BE2C (cell line): ENCODE measurements at regions not wholly inside any gene's neighbourhood (a gene's known extent, or its start where the extent isn't known, plus 50 kb on each side); places are given as distances from the start of the nearest gene placed in this dataset.

Source experiments
- DNase-seq: peaks from one replicate; pipeline ENCODE4 v3.0.0-alpha.2; 2020
- H3K27me3 ChIP-seq: fragments of 250-450 bp; sonication (Bioruptor Pico); 2 replicates; pipeline ENCODE4 v1.5.1; 2020; ENCODE audit warnings: mild to moderate bottlenecking
- H3K36me3 ChIP-seq: fragments of 250-450 bp; sonication (Bioruptor Pico); 2 replicates; pipeline ENCODE4 v1.5.1; 2020; ENCODE audit warnings: mild to moderate bottlenecking
- H3K4me1 ChIP-seq: fragments of 250-450 bp; sonication (Bioruptor Pico); 2 replicates; pipeline ENCODE4 v1.5.1; 2020
- H3K4me3 ChIP-seq: 2 replicates; pipeline ENCODE4 v1.5.1; 2011; ENCODE audit warnings: low read depth, low read length
- H3K9me3 ChIP-seq: fragments of 250-450 bp; sonication (Bioruptor Pico); 2 replicates; pipeline ENCODE4 v1.5.1; 2020
- CTCF ChIP-seq: IDR thresholded peaks from 2 replicates; pipeline ENCODE4 v1.5.1; 2012; ENCODE audit warnings: mild to moderate bottlenecking, low read depth, low read length

GRCh38 chr4:130172156-130172555 is 1076.2 kb downstream of the C4orf33 start:
- Histone ChIP-seq H3K4me3 (no peak overlapping the region), H3K27me3 (no peaks in the 10 kb centered on the region), H3K4me1 (no peaks in the 10 kb centered on the region), H3K9me3 (no peaks in the 10 kb centered on the region), H3K36me3 (no peaks in the 10 kb centered on the region)
- DNase-seq, result no peak
- no peak for TF ChIP-seq CTCF

- no peak for DNase-seq
- H3K27me3 ChIP-seq, result no peaks in the 10 kb centered on the region
- no peaks in the 10 kb centered on the region; the same call in 1 of the 2 replicates for H3K4me1 ChIP-seq
- H3K4me3 ChIP-seq, result no peak overlapping the region
- TF ChIP-seq CTCF, result no peak
- H3K36me3 ChIP-seq, result no peaks in the 10 kb centered on the region
- H3K9me3 ChIP-seq, result no peaks in the 10 kb centered on the region
Observed at GRCh38 chr4:130178106-130178505, 1082.2 kb downstream of the C4orf33 start.

- no peak overlapping the region for H3K4me3 ChIP-seq
Observed at GRCh38 chr4:130183096-130183495, 1087.1 kb downstream of the C4orf33 start.

GRCh38 chr4:130183766-130184165 is 1087.8 kb downstream of the C4orf33 start:
- peak; percentile 31 for DNase-seq
- TF ChIP-seq CTCF, result no peak
- no peak overlapping the region for H3K4me3 ChIP-seq

More at GRCh38 chr4:130183096-130183495, 1087.1 kb downstream of the C4orf33 start:
- no peak for DNase-seq
- no peaks in the 10 kb centered on the region for H3K36me3 ChIP-seq
- H3K9me3 ChIP-seq, result no peaks in the 10 kb centered on the region
- H3K4me1 ChIP-seq, result peaks cover 4% of the 10 kb centered on the region; the same call in 1 of the 2 replicates
- H3K27me3 ChIP-seq, result no peaks in the 10 kb centered on the region
- no peak for TF ChIP-seq CTCF

GRCh38 chr4:130185123-130185522 is 1089.2 kb downstream of the C4orf33 start:
- no peak for DNase-seq
- no peak for TF ChIP-seq CTCF
- no peaks in the 10 kb centered on the region for H3K36me3 ChIP-seq
- H3K9me3 ChIP-seq, result no peaks in the 10 kb centered on the region
- H3K27me3 ChIP-seq, result no peaks in the 10 kb centered on the region
- H3K4me3 ChIP-seq, result no peak overlapping the region
- peaks cover 4% of the 10 kb centered on the region; the same call in 1 of the 2 replicates for H3K4me1 ChIP-seq

More at GRCh38 chr4:130183766-130184165, 1087.8 kb downstream of the C4orf33 start:
- Histone ChIP-seq H3K4me1 (peaks cover 4% of the 10 kb centered on the region; the same call in 1 of the 2 replicates), H3K9me3 (no peaks in the 10 kb centered on the region), H3K36me3 (no peaks in the 10 kb centered on the region), H3K27me3 (no peaks in the 10 kb centered on the region)

GRCh38 chr4:130186931-130187330 is 1091.0 kb downstream of the C4orf33 start:
- H3K27me3 ChIP-seq, result no peaks in the 10 kb centered on the region
- H3K4me1 ChIP-seq, result peaks cover 4% of the 10 kb centered on the region; the same call in 1 of the 2 replicates
- no peak for DNase-seq
- H3K36me3 ChIP-seq, result no peaks in the 10 kb centered on the region
- no peak for TF ChIP-seq CTCF
- no peak overlapping the region for H3K4me3 ChIP-seq
- no peaks in the 10 kb centered on the region for H3K9me3 ChIP-seq
